ENCODE measurements at regions not wholly inside any gene's neighbourhood (a gene's known extent, or its start where the extent isn't known, plus 50 kb on each side); places are given as distances from the start of the nearest gene placed in this dataset.

- no peaks in the 10 kb centered on the region; the same call in 1 of the 2 replicates for H3K27me3 ChIP-seq (ENCODE audit: low read depth)
- no peaks in the 10 kb centered on the region for H3K4me1 ChIP-seq
- no peak overlapping the region for H3K4me3 ChIP-seq
- H3K9me3 ChIP-seq, result no peaks in the 10 kb centered on the region; the same call in 1 of the 2 replicates
- no peaks in the 10 kb centered on the region for H3K36me3 ChIP-seq (replicated peaks)
- in situ Hi-C loops (cut with MboI; ENCODE audit: low sequenced_read_pairs), result no loop called here
- no peak for DNase-seq (ENCODE audit: low spot score in 2 of 2)
These were observed 70.3 kb upstream of the RFLNA start for GRCh38 chr12:124224535-124225110.

- no peak overlapping the region for H3K4me3 ChIP-seq
- DNase-seq (ENCODE audit: low spot score in 2 of 2), result no peak
- in situ Hi-C loops (cut with MboI; ENCODE audit: low sequenced_read_pairs), result no loop called here
- no peaks in the 10 kb centered on the region for H3K36me3 ChIP-seq (replicated peaks)
- H3K27me3 ChIP-seq (ENCODE audit: low read depth), result no peaks in the 10 kb centered on the region; the same call in 1 of the 2 replicates
- no peaks in the 10 kb centered on the region; the same call in 1 of the 2 replicates for H3K9me3 ChIP-seq
- H3K4me1 ChIP-seq, result no peaks in the 10 kb centered on the region
These were observed 69.2 kb upstream of the RFLNA start for GRCh38 chr12:124225730-124226129.

- in situ Hi-C loops (cut with MboI; ENCODE audit: low sequenced_read_pairs), result no loop called here
- Histone ChIP-seq H3K4me1 (no peaks in the 10 kb centered on the region), H3K36me3 (replicated peaks) (no peaks in the 10 kb centered on the region), H3K4me3 (no peak overlapping the region), H3K9me3 (no peaks in the 10 kb centered on the region; the same call in 1 of the 2 replicates), H3K27me3 (ENCODE audit: low read depth) (no peaks in the 10 kb centered on the region; the same call in 1 of the 2 replicates)
- no peak for DNase-seq (ENCODE audit: low spot score in 2 of 2)
These were observed 66.8 kb upstream of the RFLNA start for GRCh38 chr12:124227951-124228711.

- in situ Hi-C loops (cut with MboI; ENCODE audit: low sequenced_read_pairs), result no loop called here
- H3K4me1 ChIP-seq, result no peaks in the 10 kb centered on the region
- H3K4me3 ChIP-seq, result no peak overlapping the region
- H3K9me3 ChIP-seq, result no peaks in the 10 kb centered on the region
- H3K36me3 ChIP-seq (replicated peaks), result no peaks in the 10 kb centered on the region
- DNase-seq (ENCODE audit: low spot score in 2 of 2), result no peak
- peaks cover 2% of the 10 kb centered on the region; the same call in 1 of the 2 replicates for H3K27me3 ChIP-seq (ENCODE audit: low read depth)
These were observed 65.4 kb upstream of the RFLNA start for GRCh38 chr12:124229520-124229919.

- no peaks in the 10 kb centered on the region for H3K36me3 ChIP-seq (replicated peaks)
- in situ Hi-C loops (cut with MboI; ENCODE audit: low sequenced_read_pairs), result no loop called here
- H3K27me3 ChIP-seq (ENCODE audit: low read depth), result peaks cover 2% of the 10 kb centered on the region; the same call in 1 of the 2 replicates
These were observed 64.7 kb upstream of the RFLNA start for GRCh38 chr12:124230117-124230757.

GRCh38 chr12:124230789-124231188 lies 64.1 kb upstream of the RFLNA start:
- DNase-seq (ENCODE audit: low spot score in 2 of 2), result no peak
- in situ Hi-C loops (cut with MboI; ENCODE audit: low sequenced_read_pairs), result no loop called here
- no peaks in the 10 kb centered on the region for H3K4me1 ChIP-seq
- H3K9me3 ChIP-seq, result no peaks in the 10 kb centered on the region
- H3K4me3 ChIP-seq, result no peak overlapping the region
- H3K36me3 ChIP-seq (replicated peaks), result no peaks in the 10 kb centered on the region
- peaks cover 2% of the 10 kb centered on the region; the same call in 1 of the 2 replicates for H3K27me3 ChIP-seq (ENCODE audit: low read depth)

More at GRCh38 chr12:124230117-124230757, 64.7 kb upstream of the RFLNA start:
- Histone ChIP-seq H3K9me3 (no peaks in the 10 kb centered on the region), H3K4me1 (no peaks in the 10 kb centered on the region), H3K4me3 (no peak overlapping the region)
- DNase-seq (ENCODE audit: low spot score in 2 of 2), result no peak

GRCh38 chr12:124231980-124232653 lies 62.8 kb upstream of the RFLNA start:
- DNase-seq (ENCODE audit: low spot score in 2 of 2), result no peak
- Histone ChIP-seq H3K4me3 (no peak overlapping the region), H3K9me3 (no peaks in the 10 kb centered on the region), H3K27me3 (ENCODE audit: low read depth) (0 out of 2 replicates have a peak, but pooled peaks cover 2% of the 10 kb centered on the region), H3K4me1 (no peaks in the 10 kb centered on the region), H3K36me3 (replicated peaks) (no peaks in the 10 kb centered on the region)
- in situ Hi-C loops (cut with MboI; ENCODE audit: low sequenced_read_pairs), result no loop called here

- H3K4me3 ChIP-seq, result no peak overlapping the region
- 0 out of 2 replicates have a peak, but pooled peaks cover 2% of the 10 kb centered on the region for H3K27me3 ChIP-seq (ENCODE audit: low read depth)
- DNase-seq (ENCODE audit: low spot score in 2 of 2), result no peak
- in situ Hi-C loops (cut with MboI; ENCODE audit: low sequenced_read_pairs), result no loop called here
- no peaks in the 10 kb centered on the region for H3K4me1 ChIP-seq
- H3K9me3 ChIP-seq, result no peaks in the 10 kb centered on the region
- no peaks in the 10 kb centered on the region for H3K36me3 ChIP-seq (replicated peaks)
These were observed 62.3 kb upstream of the RFLNA start for GRCh38 chr12:124232654-124232987.

GRCh38 chr12:124233041-124233796 lies 61.7 kb upstream of the RFLNA start:
- in situ Hi-C loops (cut with MboI; ENCODE audit: low sequenced_read_pairs), result no loop called here

GRCh38 chr12:124233846-124234640 lies 60.9 kb upstream of the RFLNA start:
- Histone ChIP-seq H3K36me3 (replicated peaks) (no peaks in the 10 kb centered on the region), H3K4me1 (no peaks in the 10 kb centered on the region), H3K4me3 (no peak overlapping the region), H3K9me3 (no peaks in the 10 kb centered on the region), H3K27me3 (ENCODE audit: low read depth) (0 out of 2 replicates have a peak, but pooled peaks cover 2% of the 10 kb centered on the region)
- DNase-seq (ENCODE audit: low spot score in 2 of 2), result no peak
- in situ Hi-C loops (cut with MboI; ENCODE audit: low sequenced_read_pairs), result no loop called here

More at GRCh38 chr12:124233041-124233796, 61.7 kb upstream of the RFLNA start:
- Histone ChIP-seq H3K4me3 (no peak overlapping the region), H3K4me1 (no peaks in the 10 kb centered on the region), H3K27me3 (ENCODE audit: low read depth) (0 out of 2 replicates have a peak, but pooled peaks cover 2% of the 10 kb centered on the region), H3K36me3 (replicated peaks) (no peaks in the 10 kb centered on the region), H3K9me3 (no peaks in the 10 kb centered on the region)
- no peak for DNase-seq (ENCODE audit: low spot score in 2 of 2)

GRCh38 chr12:124236625-124237031 lies 58.3 kb upstream of the RFLNA start:
- DNase-seq (ENCODE audit: low spot score in 2 of 2), result no peak
- Histone ChIP-seq H3K36me3 (replicated peaks) (no peaks in the 10 kb centered on the region), H3K27me3 (ENCODE audit: low read depth) (0 out of 2 replicates have a peak, but pooled peaks cover 2% of the 10 kb centered on the region), H3K4me3 (no peak overlapping the region), H3K9me3 (no peaks in the 10 kb centered on the region), H3K4me1 (no peaks in the 10 kb centered on the region)
- in situ Hi-C loops (cut with MboI; ENCODE audit: low sequenced_read_pairs), result no loop called here

- Histone ChIP-seq H3K4me3 (no peak overlapping the region), H3K9me3 (no peaks in the 10 kb centered on the region), H3K36me3 (replicated peaks) (no peaks in the 10 kb centered on the region), H3K4me1 (no peaks in the 10 kb centered on the region), H3K27me3 (ENCODE audit: low read depth) (0 out of 2 replicates have a peak, but pooled peaks cover 2% of the 10 kb centered on the region)
- in situ Hi-C loops (cut with MboI; ENCODE audit: low sequenced_read_pairs), result no loop called here
- DNase-seq (ENCODE audit: low spot score in 2 of 2), result no peak
These were observed 56.0 kb upstream of the RFLNA start for GRCh38 chr12:124238886-124239285.
